HG03565 (cell line): ENCODE measurements at regions not wholly inside any gene's neighbourhood (a gene's known extent, or its start where the extent isn't known, plus 50 kb on each side); places are given as distances from the start of the nearest gene placed in this dataset.

Source experiments
- ATAC-seq: cut with Tn5 transposase; IDR thresholded peaks from one replicate; pipeline ENCODE4 v1.9.1; 2021; ENCODE audit warnings: mild to moderate bottlenecking, moderate library complexity; ENCODE audit not compliant: unreplicated experiment

DNA sequence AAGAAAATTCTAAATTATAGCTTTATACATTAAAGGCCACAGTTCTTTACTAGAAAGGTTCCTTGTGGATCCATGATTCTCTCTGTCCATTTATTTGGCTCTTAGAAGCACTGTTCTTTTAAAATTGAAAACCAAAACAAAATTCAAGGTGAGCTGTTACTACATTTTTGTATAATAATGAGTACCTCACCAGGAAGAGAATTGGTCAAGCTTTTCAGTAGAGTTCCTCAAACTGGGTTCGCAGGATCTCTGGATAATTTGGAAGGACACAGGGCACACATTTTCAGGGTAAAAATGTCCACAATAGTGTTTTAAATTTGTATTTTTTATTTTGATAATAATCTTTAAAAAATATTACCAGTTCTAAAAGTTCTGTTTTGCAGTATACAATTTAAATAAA is 93.0 kb downstream of the PPP1R3A start:
- ATAC-seq: no peak

DNA sequence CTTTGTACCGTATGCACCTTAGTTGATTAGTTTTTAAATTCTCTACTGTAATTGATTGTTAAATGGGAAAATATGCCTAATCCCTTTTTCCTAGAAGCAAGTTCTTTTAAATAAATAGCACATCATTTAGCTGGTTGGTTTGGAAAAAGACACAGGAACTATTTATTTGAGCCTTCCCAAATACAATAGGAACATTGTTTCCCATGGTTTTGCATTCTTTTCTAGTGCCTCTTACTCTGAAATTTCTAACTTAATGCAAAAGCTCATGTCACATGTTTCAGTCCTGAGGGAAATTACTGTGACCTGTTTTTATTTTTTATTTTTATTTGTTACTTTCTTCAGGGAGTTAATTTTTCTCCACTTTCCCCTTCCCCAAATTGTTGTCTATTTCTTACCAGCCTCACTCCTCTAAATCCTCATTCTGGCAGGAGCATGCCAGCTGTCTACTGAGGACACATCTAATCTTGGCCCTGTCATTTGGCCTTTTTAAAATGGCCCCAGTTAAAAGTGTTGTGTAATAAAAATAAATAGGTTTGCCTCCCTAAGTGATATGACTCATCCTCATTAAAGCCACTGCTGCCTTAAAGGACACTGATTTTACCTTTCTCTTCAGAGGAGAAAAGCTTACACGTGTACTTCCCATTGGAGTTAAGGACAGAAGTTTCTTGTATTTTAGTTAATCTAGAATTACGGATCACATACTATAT is 94.5 kb downstream of the PPP1R3A start:
- ATAC-seq: no peak

DNA sequence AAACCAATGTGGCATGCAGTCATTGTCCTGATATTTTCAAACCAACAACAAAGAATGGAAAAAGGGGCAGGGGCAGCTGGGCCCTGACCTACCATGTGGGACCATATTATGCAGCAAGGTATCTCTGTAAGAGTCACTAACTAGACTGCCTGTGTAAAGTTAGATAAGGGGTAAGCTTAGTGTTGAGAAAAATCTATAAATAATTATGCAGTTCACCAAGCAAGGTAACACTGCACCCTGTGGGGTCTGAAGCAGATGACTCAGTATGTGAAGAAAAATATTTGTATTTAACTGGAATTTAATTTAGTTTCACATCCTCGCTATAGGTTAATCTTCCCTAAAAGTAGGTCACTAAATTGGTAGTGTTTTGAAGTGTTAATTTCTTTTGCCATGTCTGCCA is 99.3 kb downstream of the PPP1R3A start:
- no peak for ATAC-seq

DNA sequence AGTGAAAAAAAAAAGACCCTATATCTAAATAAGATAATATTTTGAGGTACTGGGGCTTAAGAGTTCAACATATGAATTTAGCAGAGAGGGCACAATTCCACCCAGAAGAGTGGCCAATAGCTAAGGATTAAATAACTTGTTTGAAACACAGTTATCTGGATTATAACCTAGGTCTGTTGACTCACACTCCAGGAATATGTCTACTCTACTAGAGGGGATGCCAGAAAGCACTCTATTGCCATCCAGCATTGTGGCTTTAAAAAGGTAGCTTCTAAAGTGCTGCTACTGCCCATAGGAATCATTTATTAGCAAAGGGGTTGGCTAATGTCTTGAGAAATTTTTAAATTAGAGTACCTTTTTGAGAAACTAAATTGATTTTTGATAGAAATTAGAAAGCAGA is 102.2 kb downstream of the PPP1R3A start:
- no peak for ATAC-seq

DNA sequence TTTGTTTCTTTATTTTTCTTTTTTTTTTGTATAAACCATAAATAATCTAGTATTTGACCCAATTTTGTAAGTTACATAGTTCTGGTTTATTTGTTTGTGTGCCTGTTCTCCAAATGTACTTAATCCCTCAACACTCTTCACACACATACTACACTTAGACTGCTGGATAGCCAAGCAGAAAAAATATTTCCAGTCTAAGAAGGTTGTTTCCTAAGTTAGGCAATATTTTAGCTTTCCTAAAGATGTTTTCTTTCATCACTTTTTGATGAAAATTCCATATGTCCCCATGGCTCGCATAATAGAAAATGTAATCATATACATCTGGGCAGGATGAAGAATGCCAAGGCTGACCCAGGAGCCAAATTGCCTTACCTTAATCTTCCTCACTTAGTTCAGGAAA is 105.3 kb downstream of the PPP1R3A start:
- no peak for ATAC-seq

DNA sequence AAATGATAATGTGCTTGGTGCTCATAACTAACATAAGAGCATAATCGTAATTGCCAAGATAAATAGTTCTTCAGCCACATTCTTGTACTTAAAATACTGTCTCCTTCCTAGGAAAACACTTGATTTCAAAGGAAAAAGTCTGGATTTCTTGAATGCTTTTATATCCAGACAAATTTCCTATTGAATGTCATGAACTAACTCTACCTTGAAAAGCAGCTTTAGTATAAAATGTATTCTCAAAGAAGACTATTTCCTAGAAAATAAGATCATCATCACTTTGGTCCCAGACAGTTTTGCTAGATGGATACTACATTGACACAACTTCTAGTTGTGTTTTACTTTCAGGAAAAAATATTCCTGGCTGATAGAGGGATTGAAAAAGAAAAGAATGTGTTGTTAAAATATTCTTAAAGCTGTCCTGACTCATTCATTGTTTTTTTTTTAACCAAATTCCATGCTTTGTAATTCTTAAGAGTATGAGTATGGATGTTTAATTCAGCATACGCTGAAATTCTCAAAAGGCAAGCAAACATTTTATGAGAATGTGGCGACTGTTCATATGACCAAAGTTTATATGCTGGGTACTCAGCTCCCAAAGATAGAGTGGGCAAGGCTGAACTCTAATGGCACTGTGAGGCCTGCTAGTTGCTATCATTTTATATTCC is 106.1 kb downstream of the PPP1R3A start:
- ATAC-seq: no peak

DNA sequence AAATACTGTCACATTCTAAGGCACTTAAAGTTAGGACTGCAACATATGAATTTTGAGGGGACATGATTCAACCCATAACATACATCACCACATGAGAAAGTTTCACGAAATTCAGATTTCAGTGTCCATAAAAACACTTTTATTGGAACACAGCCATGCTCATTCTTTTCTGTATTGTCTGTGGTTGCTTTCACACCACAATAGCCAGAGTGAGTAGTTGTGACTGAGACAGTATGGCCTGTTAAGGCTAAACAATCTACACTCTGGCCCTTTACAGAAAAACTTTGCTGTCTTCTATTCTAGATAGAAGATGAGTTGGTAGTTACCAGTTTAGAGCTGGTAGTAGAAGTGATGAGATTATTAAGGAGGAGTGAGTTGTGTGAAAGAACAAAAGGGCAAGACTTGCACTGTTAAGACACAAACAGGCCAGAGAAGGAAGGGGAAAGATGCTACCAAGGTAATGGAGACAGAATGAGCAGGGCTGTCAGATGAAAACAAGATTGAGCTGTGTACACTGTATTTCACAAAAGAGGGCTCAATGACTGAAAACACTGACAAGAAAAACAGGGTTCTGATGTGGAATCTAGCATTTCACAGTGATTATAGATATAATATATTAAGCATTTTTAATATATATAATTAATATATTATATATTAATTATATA is 108.6 kb downstream of the PPP1R3A start:
- no peak for ATAC-seq

DNA sequence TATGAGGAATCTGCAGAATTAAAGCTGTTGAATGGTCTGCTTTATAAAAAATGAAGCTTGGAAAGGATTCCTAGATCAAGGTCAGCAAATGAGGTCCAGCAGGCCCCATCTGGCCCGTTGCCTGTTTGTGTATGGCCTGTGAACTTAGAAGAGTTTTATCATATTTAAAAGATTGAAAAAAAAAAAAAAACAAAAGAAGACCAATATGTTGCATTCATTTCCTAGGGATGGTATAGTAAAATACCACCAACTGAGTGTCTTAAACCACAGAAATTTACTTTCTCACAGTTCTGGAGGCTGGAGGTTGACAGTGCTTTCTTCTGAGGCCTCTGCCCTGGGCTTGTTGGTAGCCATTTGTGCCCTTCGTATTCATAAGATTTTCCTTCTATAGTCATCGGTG is 109.2 kb downstream of the PPP1R3A start:
- ATAC-seq: no peak

DNA sequence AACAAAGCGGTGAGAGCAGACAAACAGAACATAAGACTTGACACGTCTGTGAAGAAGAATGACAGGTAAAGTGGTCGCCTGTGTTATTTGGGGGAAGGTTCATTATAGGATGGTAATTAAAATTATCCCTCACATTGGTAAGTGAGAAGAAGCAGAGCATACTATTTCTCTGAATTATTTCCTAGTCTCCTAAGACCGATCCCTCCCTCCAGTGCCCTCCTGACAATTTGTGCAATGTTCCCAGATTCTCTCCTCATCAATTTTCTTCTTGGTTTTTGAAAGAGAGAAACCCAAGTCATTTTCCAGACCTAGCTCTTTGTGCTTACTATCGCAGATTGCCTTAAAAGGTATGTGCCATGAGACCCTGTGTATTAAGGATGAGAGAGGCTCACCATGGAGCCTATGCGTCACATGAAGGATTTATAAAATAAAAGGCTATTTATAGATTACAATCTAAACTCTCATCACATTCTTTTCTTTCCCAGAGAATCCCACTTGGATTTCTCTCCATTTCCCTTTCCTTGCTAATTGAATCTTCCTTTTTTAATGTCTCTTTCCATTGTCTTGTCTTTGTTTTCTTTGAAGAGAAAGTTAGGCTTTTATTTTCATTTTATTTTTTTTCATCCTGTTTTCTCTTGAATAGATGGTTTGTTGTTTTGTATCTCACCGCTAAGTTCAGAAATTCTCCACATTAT is 112.0 kb downstream of the PPP1R3A start:
- no peak for ATAC-seq

DNA sequence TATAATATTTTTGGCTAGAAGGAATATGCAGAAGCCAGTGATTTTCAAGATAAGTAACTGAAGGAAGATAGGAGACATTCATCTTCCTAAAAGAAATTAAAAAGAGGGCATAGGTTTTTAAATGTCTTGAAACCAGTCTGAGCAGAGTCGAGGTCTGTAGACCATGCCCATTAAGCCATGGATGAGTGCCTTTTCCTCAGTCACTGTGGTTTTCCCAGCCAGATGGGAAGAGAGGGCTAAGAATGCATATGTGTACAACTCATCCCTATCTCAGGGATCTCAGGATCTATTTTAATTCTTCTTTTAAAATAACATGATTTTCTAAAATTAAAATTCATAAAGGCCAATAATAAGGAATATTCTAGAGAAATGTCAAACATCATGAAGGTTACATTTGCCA is 112.8 kb downstream of the PPP1R3A start:
- no peak for ATAC-seq

DNA sequence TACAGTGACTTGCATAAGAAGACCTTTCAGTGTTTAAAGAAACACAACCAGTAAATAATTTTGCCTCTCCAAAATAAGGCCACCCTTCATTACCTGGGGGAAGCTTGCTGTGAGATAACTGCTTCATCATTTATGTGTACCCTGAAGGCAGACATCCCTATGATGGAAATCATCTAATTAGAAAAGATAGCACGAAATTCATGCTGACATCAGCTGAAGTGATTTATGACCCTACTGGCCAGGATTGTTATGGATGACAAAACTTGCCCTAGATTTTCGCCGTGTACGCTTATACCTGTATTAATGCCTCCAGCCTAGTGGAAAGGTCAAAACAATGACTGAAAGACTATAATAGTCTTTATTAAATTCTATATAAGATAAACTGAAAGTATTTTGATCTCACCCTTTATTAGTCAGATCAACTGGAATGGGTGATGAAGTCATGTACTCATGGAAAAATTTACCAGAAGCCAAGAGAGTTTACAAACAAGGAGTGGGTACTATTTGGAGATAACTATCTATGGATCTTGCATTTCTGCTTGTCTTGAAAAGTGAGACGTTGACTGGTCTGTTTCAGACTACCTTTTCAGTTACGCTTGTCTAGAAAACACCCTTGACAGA is 114.2 kb downstream of the PPP1R3A start:
- ATAC-seq: no peak

DNA sequence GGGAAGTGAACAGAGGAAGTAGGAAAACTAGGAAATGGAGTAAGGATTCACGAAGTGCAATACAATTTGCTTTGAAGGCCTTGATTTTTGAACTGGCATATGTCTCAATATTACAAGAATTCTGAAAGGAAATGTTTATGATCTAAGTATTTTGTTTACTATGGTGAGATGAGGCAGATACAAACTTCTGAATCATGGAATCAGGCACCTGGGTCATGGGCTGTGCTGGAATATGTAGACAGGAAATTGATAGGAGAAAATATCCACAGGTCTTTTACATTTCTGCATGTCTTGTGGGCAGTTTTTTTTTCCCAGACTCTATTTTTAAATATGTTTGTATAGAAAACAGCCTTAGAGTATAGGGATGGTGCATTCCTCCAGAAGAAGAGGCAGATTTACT is 117.1 kb downstream of the PPP1R3A start:
- ATAC-seq: no peak

DNA sequence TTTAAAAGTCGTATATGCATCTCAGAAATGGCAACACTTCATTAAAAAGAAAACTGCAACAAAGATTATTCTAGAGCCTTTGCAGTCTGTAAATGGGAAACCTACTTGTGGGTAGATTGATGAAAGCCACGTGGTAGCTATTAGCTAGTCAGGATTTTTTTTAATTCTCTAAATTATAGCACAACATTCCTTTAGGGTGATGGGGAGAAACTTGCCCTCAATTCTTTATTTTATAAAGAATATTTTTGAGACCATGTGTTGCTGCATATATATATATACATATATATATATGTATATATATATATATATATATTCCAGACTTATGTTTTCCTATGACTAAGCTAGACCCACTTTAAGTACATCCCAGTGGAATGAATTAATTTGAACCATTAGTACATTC is 118.0 kb downstream of the PPP1R3A start:
- no peak for ATAC-seq

DNA sequence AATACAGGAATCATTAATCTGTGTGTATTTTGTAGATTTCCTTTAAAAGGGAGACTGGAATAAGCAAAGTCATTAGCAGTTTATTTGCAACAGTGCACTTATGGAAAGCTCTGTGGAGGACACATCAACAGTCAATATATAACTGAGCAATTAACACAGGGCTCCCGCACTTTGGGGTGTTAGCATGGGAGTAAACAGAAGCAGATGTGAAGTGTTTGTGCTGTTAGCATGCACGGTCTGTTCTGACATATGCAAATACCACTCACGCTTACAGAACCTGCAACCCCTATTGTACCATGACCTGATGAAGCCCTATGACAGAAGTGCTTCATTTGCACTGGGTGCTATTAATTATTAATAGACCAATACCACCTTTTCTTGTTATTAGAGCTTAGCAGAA is 118.9 kb downstream of the PPP1R3A start:
- peak; percentile 92 for ATAC-seq

DNA sequence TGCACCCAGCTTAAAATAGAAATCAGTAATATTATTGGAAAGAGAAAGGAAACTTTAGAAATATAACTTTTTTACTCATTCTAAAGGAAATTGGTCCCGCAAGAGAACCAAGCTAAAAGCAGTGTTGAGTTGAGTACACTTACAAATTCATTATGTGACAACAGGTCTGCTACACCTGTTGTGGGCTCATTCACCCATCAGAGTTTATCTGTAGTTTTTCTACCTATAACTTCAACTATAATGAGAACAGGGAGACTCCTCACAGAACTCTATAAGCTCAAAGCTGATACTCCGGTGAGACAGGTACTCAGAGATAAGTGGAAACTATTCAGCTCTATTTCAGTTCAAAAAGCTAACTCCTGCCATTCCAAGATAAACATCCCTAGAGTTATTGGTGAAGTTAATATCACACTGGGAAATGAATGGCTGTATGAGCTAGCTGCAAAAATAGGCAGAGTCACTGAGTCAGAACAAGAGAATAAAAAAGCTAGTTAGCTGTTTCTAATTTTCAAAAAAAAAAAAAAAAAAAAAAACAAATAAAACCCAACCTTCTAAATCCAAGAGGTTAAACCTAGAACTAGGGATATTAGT is 121.3 kb downstream of the PPP1R3A start:
- no peak for ATAC-seq

DNA sequence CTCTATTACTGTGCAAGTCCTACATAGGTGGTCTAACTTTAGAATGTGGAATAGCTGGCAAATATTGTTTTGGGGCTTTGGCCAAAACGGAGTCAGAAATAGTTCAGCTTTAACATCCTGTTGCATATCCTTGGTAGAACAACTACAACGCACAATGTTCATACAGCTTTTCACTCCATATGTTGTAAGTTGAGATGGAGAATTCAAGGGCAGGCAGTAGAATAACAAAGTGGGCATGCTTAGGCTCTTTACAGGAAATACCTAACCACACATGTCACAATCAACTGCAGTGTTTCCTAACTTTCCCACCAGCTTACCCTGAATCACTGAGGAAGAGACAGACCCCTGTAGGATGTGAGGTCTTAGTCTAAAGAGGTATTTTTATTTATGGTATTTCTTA is 122.3 kb downstream of the PPP1R3A start:
- ATAC-seq: no peak

DNA sequence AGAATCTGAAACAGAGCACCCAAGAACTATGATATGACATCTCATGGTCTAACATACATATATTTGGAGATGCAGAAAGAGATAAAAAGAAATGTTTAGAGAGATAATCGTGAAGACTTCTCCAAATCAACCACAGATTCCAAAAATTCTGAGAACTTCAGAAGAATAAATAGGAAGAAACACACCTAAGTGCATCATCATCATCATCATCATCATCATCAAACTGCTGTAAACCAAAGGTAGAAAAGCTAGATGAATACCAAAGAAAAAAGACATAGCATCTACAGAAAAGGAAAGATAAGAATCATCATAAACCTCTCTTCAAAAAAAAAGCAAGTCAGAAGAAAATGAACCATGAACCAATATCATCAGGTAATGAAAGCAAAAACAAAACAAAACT is 124.2 kb downstream of the PPP1R3A start:
- ATAC-seq: no peak

DNA sequence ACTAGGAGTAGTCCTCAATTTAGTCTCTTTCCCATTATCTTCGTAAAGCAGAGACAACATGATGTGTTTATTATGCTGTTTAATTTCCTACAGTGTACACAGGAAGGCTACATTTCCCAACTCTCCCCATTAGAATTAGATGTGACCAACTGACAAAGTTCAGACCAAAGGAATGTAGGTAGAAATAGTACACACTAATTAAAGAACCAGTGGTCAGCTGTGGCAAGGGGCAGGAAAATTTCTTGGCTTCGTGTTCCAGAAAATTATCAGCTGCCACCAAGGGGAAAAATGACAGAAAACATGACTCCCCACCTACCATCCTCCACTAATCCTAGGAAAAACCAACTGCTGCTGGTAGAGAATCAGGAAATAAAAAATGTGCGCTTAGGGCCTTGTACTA is 125.6 kb downstream of the PPP1R3A start:
- ATAC-seq: no peak

DNA sequence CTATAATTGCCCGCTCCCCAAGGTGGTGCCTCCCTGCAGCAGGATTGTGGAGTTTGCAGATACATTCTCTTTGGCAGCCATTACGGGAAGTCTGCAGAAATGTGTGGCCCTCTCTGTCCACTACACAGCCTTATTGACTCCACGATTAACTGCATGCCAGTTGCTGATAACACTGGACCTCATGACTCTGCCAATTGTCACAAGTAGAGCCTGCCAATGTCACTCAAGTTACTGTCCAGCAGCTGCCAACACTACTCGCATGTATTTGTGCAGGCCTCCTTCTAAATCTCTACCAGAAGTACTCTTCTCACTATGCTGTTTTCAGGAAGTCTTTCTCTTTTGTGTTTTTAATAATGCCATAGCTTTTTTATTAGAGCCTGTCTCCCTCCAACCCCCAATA is 128.8 kb downstream of the PPP1R3A start:
- no peak for ATAC-seq

DNA sequence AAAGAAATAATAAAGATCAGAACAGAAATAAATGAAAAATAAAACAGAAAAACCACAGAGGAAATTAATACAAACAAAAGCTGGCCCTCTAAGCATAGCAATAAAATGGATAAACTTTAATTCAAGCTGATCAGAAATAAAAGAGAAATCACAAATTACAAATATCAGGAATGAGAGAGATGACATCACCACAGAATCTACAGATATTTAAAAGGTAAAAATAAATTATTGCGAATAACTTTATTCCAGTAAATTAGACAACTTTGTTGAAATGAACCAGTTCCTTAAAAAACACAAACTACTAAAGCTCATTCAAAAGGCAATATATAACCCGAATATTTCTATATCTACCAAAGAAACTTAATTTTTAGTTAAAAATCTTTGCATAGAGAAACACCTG is 131.7 kb downstream of the PPP1R3A start:
- no peak for ATAC-seq

DNA sequence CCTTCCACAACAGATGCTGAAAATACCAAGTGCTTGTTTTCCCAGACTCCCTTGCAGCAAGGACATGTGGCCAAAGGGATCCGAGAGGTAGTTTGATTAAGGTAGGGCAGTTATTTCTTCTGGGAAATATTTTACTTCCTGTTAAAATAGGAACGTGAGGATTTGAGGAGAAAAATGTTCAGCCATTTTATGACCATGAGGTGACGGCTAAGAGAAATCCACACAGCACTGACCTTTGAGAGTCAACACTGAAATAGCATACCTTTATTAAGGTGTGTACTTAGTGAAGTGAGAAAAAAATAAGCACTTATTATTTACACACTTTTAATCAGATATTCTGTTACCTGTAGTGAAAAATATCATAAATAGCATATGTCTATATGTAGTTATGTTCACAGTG is 133.9 kb downstream of the PPP1R3A start:
- ATAC-seq: no peak
